H1 (cell line): ENCODE measurements at regions not wholly inside any gene's neighbourhood (a gene's known extent, or its start where the extent isn't known, plus 50 kb on each side); places are given as distances from the start of the nearest gene placed in this dataset.

Experiments
- CTCF ChIA-PET: fragments of 300-600 bp; sonication (Branson Sonifier 250); formaldehyde crosslinking; loops from one replicate; lab custom pipeline; 2021; ENCODE audit not compliant: partially characterized antibody; lab: Charles Lee
- POLR2A ChIA-PET: fragments of 300-600 bp; sonication (Branson Sonifier 250); formaldehyde crosslinking; loops from one replicate; lab custom pipeline; 2021; ENCODE audit warnings: inconsistent platforms; ENCODE audit not compliant: partially characterized antibody; lab: Charles Lee
- DNase-seq, 2 experiments: peaks; one replicate each; pipeline versions ENCODE4 v3.0.0 to v3.0.0-alpha.2; 2010 to 2022; ENCODE audit warnings: low spot score in 2 of 2, low read depth in 1 of 2, mixed read lengths in 1 of 2
- FAIRE-seq: peaks from 2 replicates; lab custom pipeline; 2011; peaks lifted over from hg19 to GRCh38; lab: Jason Lieb, UNC
- H2AFZ ChIP-seq: 2 replicates; pipeline ENCODE4 v1.8.1; 2012; ENCODE audit warnings: low read length, inconsistent platforms
- H2AK5ac ChIP-seq: 2 replicates; pipeline ENCODE4 v1.6.1; 2013; ENCODE audit warnings: low read depth, low read length
- H2BK120ac ChIP-seq: replicated peaks from 2 replicates; pipeline ENCODE3; 2013; ENCODE audit warnings: low read depth, low read length, inconsistent platforms
- H2BK12ac ChIP-seq: 2 replicates; pipeline ENCODE4 v1.6.1; 2013; ENCODE audit warnings: low read depth, low read length
- H2BK15ac ChIP-seq: 2 replicates; pipeline ENCODE4 v1.6.1; 2013; ENCODE audit warnings: low read length
- H2BK20ac ChIP-seq: 2 replicates; pipeline ENCODE4 v1.6.1; 2013; ENCODE audit warnings: low read length
- H2BK5ac ChIP-seq: 2 replicates; pipeline ENCODE4 v1.6.1; 2013; ENCODE audit warnings: low read depth, low read length
- H3K14ac ChIP-seq: 2 replicates; pipeline ENCODE4 v1.6.1; 2013; ENCODE audit warnings: inconsistent platforms; ENCODE audit not compliant: insufficient read length
- H3K18ac ChIP-seq: 2 replicates; pipeline ENCODE4 v1.6.1; 2013; ENCODE audit warnings: low read length; ENCODE audit errors: extremely low read depth
- H3K23ac ChIP-seq: 2 replicates; pipeline ENCODE4 v1.6.1; 2013; ENCODE audit warnings: inconsistent platforms; ENCODE audit not compliant: insufficient read length
- H3K23me2 ChIP-seq: 2 replicates; pipeline ENCODE4 v1.6.1; 2013; ENCODE audit warnings: low read depth, low read length
- H3K27ac ChIP-seq: 2 replicates; pipeline ENCODE4 v1.6.1; 2011; ENCODE audit warnings: low read depth, low read length, inconsistent platforms
- H3K27me3 ChIP-seq, 4 experiments: replicated peaks in 1 of 4; 1 replicate in 1 of 4; 2 replicates in 3 of 4; pipeline versions ENCODE4 v1.6.1 to v1.8.1; 2011 to 2013; ENCODE audit warnings: low read length in 3 of 4, mild to moderate bottlenecking in 3 of 4, inconsistent platforms in 2 of 4, mixed read lengths in 2 of 4, moderate library complexity in 1 of 4; ENCODE audit not compliant: control insufficient read depth in 3 of 4, insufficient read depth in 3 of 4; ENCODE audit errors: extremely low read depth in 1 of 4
- H3K36me3 ChIP-seq, 4 experiments: 2 replicates each; pipeline versions ENCODE4 v1.6.1 to v1.8.1; 2011 to 2013; ENCODE audit warnings: mild to moderate bottlenecking in 4 of 4, low read length in 3 of 4, moderate library complexity in 2 of 4, control low read depth in 1 of 4, inconsistent platforms in 1 of 4; ENCODE audit not compliant: insufficient read depth in 4 of 4, control insufficient read depth in 2 of 4
- H3K4ac ChIP-seq: replicated peaks from 2 replicates; pipeline ENCODE3; 2013; ENCODE audit warnings: low read length, low read depth, mixed read lengths, inconsistent platforms; ENCODE audit not compliant: insufficient read length
- H3K4me1 ChIP-seq, 4 experiments: replicated peaks in 1 of 4; 1 replicate in 1 of 4; 2 replicates in 3 of 4; pipeline versions ENCODE4 v1.6.1 to v1.8.1; 2011 to 2013; ENCODE audit warnings: low read length in 3 of 4, inconsistent platforms in 2 of 4, mixed read lengths in 1 of 4; ENCODE audit not compliant: insufficient read depth in 4 of 4, control insufficient read depth in 3 of 4
- H3K4me2 ChIP-seq, 2 experiments: 2 replicates each; pipeline versions ENCODE4 v1.6.1 to v1.8.1; 2011 to 2013; ENCODE audit warnings: low read depth in 2 of 2, low read length in 2 of 2, control low read depth in 1 of 2, inconsistent platforms in 1 of 2, mild to moderate bottlenecking in 1 of 2; ENCODE audit not compliant: insufficient read depth in 1 of 2
- H3K4me3 ChIP-seq, 4 experiments: fragments of 200-600, 300-600 bp in 1 of 4; sonication (generic), shearing (Covaris generic), sonication (Bioruptor Twin) in 1 of 4; 2 replicates each; pipeline versions ENCODE4 v1.5.1 to v1.8.1; 2011 to 2016; ENCODE audit warnings: low read length in 4 of 4, low read depth in 3 of 4, control low read depth in 2 of 4, inconsistent platforms in 2 of 4, mild to moderate bottlenecking in 2 of 4, mixed read lengths in 1 of 4, moderate library complexity in 1 of 4; ENCODE audit not compliant: insufficient read depth in 2 of 4; ENCODE audit errors: extremely low read depth in 1 of 4
- H3K56ac ChIP-seq: replicated peaks from 2 replicates; pipeline ENCODE3; 2013; ENCODE audit warnings: low read depth, mild to moderate bottlenecking, mixed read lengths, low read length, inconsistent platforms; ENCODE audit not compliant: insufficient read length
- H3K79me1 ChIP-seq: 2 replicates; pipeline ENCODE4 v1.6.1; 2013; ENCODE audit warnings: low read depth, low read length, control low read depth
- H3K79me2 ChIP-seq, 2 experiments: 2 replicates each; pipeline versions ENCODE4 v1.6.1 to v1.8.1; 2012 to 2013; ENCODE audit warnings: low read length in 2 of 2, mild to moderate bottlenecking in 2 of 2, inconsistent platforms in 1 of 2; ENCODE audit not compliant: insufficient read depth in 2 of 2, control insufficient read depth in 1 of 2
- H3K9ac ChIP-seq, 4 experiments: replicated peaks in 1 of 4; 1 replicate in 1 of 4; 2 replicates in 3 of 4; pipeline versions ENCODE4 v1.6.1 to v1.8.1; 2011 to 2013; ENCODE audit warnings: low read depth in 3 of 4, low read length in 3 of 4, control low read depth in 2 of 4, mild to moderate bottlenecking in 2 of 4, moderate library complexity in 2 of 4, inconsistent platforms in 1 of 4; ENCODE audit errors: extremely low read depth in 1 of 4
- H3K9me3 ChIP-seq, 2 experiments: 2 replicates each; pipeline versions ENCODE4 v1.6.1 to v1.8.1; 2012 to 2013; ENCODE audit warnings: mild to moderate bottlenecking in 2 of 2, moderate library complexity in 2 of 2, control low read depth in 1 of 2, inconsistent platforms in 1 of 2, low read depth in 1 of 2, low read length in 1 of 2, mixed read lengths in 1 of 2; ENCODE audit not compliant: insufficient read depth in 2 of 2
- H4K20me1 ChIP-seq, 2 experiments: replicated peaks in 1 of 2; 2 replicates each; pipeline versions ENCODE3 to v1.8.1; 2011 to 2013; ENCODE audit warnings: inconsistent platforms in 2 of 2, low read length in 2 of 2, mild to moderate bottlenecking in 1 of 2; ENCODE audit not compliant: insufficient read depth in 2 of 2, control insufficient read depth in 1 of 2
- H4K5ac ChIP-seq: 2 replicates; pipeline ENCODE4 v1.6.1; 2013; ENCODE audit warnings: low read length, low read depth, mixed read lengths, inconsistent platforms; ENCODE audit not compliant: insufficient read length
- H4K8ac ChIP-seq: 2 replicates; pipeline ENCODE4 v1.8.0; 2013; ENCODE audit warnings: mild to moderate bottlenecking, moderate library complexity, low read length, inconsistent platforms; ENCODE audit not compliant: insufficient read depth; ENCODE audit errors: extremely low read depth
- H4K91ac ChIP-seq: replicated peaks from 2 replicates; pipeline ENCODE3; 2013; ENCODE audit warnings: low read length, mixed read lengths, inconsistent platforms; ENCODE audit not compliant: insufficient read length
- BACH1 ChIP-seq: IDR thresholded peaks from 2 replicates; pipeline ENCODE4 v1.6.1; 2012; ENCODE audit warnings: low read length, improper control_type of control experiment
- CBX8 ChIP-seq: fragments of 300-800, 300-1000 bp; sonication (generic); IDR thresholded peaks from 2 replicates; pipeline ENCODE4 v1.7.1; 2016; ENCODE audit warnings: low read depth, low read length, borderline replicate concordance
- CEBPB ChIP-seq: IDR thresholded peaks from 2 replicates; pipeline ENCODE4 v1.6.1; 2012; ENCODE audit warnings: low read depth, low read length
- CHD1 ChIP-seq: IDR thresholded peaks from 2 replicates; pipeline ENCODE4 v1.6.1; 2012; ENCODE audit warnings: low read depth, low read length, improper control_type of control experiment
- JUND ChIP-seq: IDR thresholded peaks from 2 replicates; pipeline ENCODE4 v1.6.1; 2011; ENCODE audit warnings: mild to moderate bottlenecking, improper control_type of control experiment, low read length
- KDM5A ChIP-seq: fragments of 200-600 bp; IDR thresholded peaks from 2 replicates; pipeline ENCODE4 v1.7.1; 2012; ENCODE audit warnings: mild to moderate bottlenecking, low read length, inconsistent platforms, mixed read lengths
- POLR2A ChIP-seq, 2 experiments: IDR thresholded peaks; 1 replicate in 1 of 2; 2 replicates in 1 of 2; pipeline ENCODE4 v1.6.1; 2011; ENCODE audit warnings: low read depth in 2 of 2, low read length in 2 of 2, mild to moderate bottlenecking in 2 of 2; ENCODE audit errors: control extremely low read depth in 1 of 2
- RBBP5 ChIP-seq: IDR thresholded peaks from 2 replicates; pipeline ENCODE4 v1.7.1; 2012; ENCODE audit warnings: low read depth, mild to moderate bottlenecking, inconsistent platforms, low read length, moderate library complexity, borderline replicate concordance
- RXRA ChIP-seq: IDR thresholded peaks from 2 replicates; pipeline ENCODE4 v1.6.1; 2011; ENCODE audit warnings: low read depth, mild to moderate bottlenecking, low read length, moderate library complexity; ENCODE audit not compliant: insufficient read depth
- SAP30 ChIP-seq: fragments of 300-600 bp; sonication (generic); IDR thresholded peaks from 2 replicates; pipeline ENCODE4 v1.7.1; 2012; ENCODE audit warnings: low read length, moderate library complexity, mild to moderate bottlenecking, inconsistent platforms; ENCODE audit not compliant: insufficient read depth, insufficient replicate concordance
- SP2 ChIP-seq: IDR thresholded peaks from 2 replicates; pipeline ENCODE4 v1.6.1; 2012; ENCODE audit warnings: mild to moderate bottlenecking, low read length, inconsistent platforms
- TAF7 ChIP-seq: optimal IDR thresholded peaks from 2 replicates; pipeline ENCODE3; 2011; ENCODE audit warnings: low read depth, mild to moderate bottlenecking, inconsistent platforms, low read length, moderate library complexity, borderline replicate concordance
- YY1 ChIP-seq: IDR thresholded peaks from 2 replicates; pipeline ENCODE4 v1.6.1; 2011; ENCODE audit warnings: low read depth, mild to moderate bottlenecking, low read length
- TF ChIP-seq, protein P1 (sequence below): IDR thresholded peaks from 2 replicates; pipeline ENCODE4 v1.6.1; 2011; ENCODE audit warnings: low read depth, mild to moderate bottlenecking, low read length; ENCODE audit not compliant: insufficient read depth

DNA sequence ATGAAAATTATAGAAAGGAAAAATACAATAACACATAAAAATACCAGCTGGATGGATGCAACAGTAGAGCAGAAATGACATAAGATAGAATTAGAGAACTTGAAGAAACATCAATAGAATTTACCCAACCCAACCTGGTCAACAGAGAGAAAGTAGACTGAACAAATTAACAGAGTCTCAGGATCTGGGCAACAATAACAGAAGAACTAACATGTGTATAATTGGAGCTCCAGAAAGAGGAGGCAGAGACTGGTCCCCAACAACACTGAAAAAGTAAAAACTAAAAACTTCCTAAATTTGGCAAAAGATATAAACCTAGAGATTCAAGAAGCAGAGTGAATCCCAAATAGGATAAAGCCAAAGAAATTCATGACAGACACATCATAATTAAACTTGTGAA, 458.8 kb downstream of the RPS24 start:
- peaks cover 10 to 19% of the 10 kb centered on the region in 2 experiments; a peak in 3 of 4 replicates for H3K9me3 ChIP-seq
- H3K23ac ChIP-seq: no peak overlapping the region
- H2AK5ac ChIP-seq: no peak overlapping the region
- no peaks in the 10 kb centered on the region for H3K79me2 ChIP-seq
- no peak for TF ChIP-seq BACH1
- TF ChIP-seq RBBP5: no peak
- no peak for TF ChIP-seq TAF7
- no peak for TF ChIP-seq CBX8
- no peak for TF ChIP-seq POLR2A (IDR thresholded peaks at IDR 0.05; ENCODE audit: control extremely low read depth in 1 of 2, low read depth in 2 of 2, low read length in 2 of 2)
- no peak for TF ChIP-seq CEBPB
- TF ChIP-seq RXRA: no peak
- TF ChIP-seq, protein P1, sequence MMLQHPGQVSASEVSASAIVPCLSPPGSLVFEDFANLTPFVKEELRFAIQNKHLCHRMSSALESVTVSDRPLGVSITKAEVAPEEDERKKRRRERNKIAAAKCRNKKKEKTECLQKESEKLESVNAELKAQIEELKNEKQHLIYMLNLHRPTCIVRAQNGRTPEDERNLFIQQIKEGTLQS: no peak
- TF ChIP-seq KDM5A: no peak
- TF ChIP-seq JUND: no peak
- no peak for TF ChIP-seq SAP30
- TF ChIP-seq SP2: no peak
- no peak for TF ChIP-seq YY1
- TF ChIP-seq CHD1: no peak
- DNase-seq (no peak), FAIRE-seq (no peak)
- no peak overlapping the region for H2BK5ac ChIP-seq
- no peak overlapping the region for H2BK120ac ChIP-seq
- no peaks in the 10 kb centered on the region for H3K36me3 ChIP-seq
- no peak overlapping the region for H3K14ac ChIP-seq
- CTCF ChIA-PET: no interaction called here
- no peaks in the 10 kb centered on the region; a peak in 1 of 7 replicates for H3K27me3 ChIP-seq
- H4K20me1 ChIP-seq: no peaks in the 10 kb centered on the region
- no peak overlapping the region for H3K4ac ChIP-seq
- H2AFZ ChIP-seq: no peak overlapping the region
- H3K27ac ChIP-seq: no peak overlapping the region
- H4K91ac ChIP-seq: no peak overlapping the region
- H3K18ac ChIP-seq: no peak overlapping the region
- H3K56ac ChIP-seq: no peak overlapping the region
- H2BK12ac ChIP-seq: no peak overlapping the region
- POLR2A ChIA-PET: no interaction called here
- no peaks in the 10 kb centered on the region for H3K23me2 ChIP-seq
- H4K5ac ChIP-seq: no peak overlapping the region
- no peak overlapping the region for H2BK15ac ChIP-seq
- H4K8ac ChIP-seq: no peak overlapping the region
- H3K4me3 ChIP-seq: no peak overlapping the region
- H3K79me1 ChIP-seq: no peaks in the 10 kb centered on the region
- no peak overlapping the region for H3K9ac ChIP-seq
- no peak overlapping the region for H3K4me2 ChIP-seq
- H3K4me1 ChIP-seq: no peaks in the 10 kb centered on the region
- H2BK20ac ChIP-seq: no peak overlapping the region
